C4-2B (cell line): ENCODE measurements at regions not wholly inside any gene's neighbourhood (a gene's known extent, or its start where the extent isn't known, plus 50 kb on each side); places are given as distances from the start of the nearest gene placed in this dataset.

ENCODE experiments used
- CTCF ChIP-seq: fragments of 450-650 bp; conservative IDR thresholded peaks from 2 replicates; pipeline ENCODE4 v1.5.1; 2017; ENCODE audit warnings: mild to moderate bottlenecking
- ZFX ChIP-seq: fragments of 450-650 bp; IDR thresholded peaks from 2 replicates; pipeline ENCODE4 v1.6.1; 2017

DNA sequence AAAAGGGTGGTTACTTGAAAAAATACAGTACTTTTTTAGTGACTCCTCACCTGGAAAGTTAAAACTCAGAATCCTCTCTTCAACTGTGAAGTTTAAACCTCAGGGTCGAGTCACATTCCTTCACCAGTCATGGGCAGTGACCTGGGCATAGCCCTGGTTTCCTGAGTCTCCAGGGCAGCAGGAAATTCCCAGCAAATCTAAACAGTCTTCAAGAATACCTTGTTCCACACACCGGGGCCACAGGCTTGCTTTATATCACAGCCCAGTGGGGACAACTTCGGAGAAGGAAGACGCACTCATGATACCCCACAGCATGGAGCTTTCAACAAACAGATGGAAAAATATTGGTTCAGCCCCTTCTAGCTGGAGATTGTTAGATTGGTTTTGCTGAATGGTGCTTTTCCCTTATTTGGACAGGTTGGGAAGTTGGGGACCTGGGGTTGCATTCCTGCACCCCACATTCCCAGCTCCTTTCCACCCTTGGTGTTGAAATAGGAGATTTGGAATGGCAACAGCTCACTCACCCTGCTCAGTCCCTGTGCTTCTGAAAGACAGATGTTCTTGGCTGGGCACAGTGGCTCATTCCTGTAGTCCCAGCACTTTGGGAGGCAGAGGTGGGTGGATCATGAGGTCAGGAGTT, 113.0 kb upstream of the TMEM170B start:
- TF ChIP-seq CTCF (no peak), ZFX (no peak)
